Suppressor macrophage treated with lipopolysaccharide for 4 hours (primary cell): ENCODE measurements at regions not wholly inside any gene's neighbourhood (a gene's known extent, or its start where the extent isn't known, plus 50 kb on each side); places are given as distances from the start of the nearest gene placed in this dataset.

Experiments used
- DNase-seq: peaks from one replicate; pipeline ENCODE4 v3.0.0-alpha.2; 2020

DNA sequence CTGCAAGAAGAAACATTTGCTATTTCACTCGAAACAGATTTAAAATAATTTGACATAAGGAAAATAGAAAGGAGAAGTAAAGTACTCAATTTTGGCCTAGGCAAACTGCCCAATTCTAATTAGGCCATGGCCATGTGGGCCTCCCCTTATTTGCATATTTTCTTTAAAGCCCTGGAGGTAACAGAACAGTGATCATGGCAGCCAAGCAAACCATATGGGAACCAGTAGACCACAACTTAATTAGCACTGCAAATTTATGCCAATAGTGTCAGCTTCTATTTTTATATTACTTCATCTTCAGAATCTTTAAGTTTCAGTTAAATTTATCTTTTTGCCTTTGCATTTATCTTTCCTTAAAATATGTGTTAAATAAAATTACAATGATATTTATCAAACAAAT, 63.3 kb upstream of the THSD7A start:
- DNase-seq = no peak

DNA sequence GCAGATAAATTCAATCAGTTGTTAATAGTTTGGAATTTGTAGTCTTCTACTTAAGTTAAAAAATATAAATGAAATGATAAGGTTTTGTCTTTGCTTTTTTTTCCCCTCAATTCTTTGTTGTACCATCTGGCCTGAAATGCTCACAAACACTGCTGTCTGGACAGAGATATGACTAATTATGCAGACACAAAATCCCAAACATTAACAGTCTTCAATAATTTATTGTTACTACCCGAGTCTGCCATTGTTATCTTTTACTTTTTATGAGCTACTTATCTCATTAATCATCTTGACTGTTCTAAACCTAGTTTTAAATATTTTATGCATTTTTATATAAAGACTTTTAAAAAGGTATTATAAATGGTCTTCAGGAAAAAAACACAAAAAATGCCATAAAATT, 64.7 kb upstream of the THSD7A start:
- no peak for DNase-seq

DNA sequence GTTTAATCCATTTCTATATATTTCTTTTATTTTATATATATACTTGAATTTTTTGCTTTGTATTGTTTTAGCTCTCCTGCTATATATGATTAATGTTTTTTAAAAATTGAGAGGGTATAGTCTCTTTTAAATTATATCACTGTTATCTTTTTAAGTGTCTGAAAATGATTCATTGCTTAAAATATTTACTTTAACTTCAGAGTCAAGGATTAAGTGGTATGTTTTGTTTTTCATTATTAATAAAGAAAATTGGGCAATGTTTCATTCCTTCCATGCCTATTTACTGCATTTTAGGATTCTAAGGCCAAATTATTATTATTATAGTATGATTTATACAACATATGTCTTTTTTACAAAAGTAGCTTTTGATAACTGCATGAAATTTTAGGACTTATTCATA, 67.2 kb upstream of the THSD7A start:
- no peak for DNase-seq

DNA sequence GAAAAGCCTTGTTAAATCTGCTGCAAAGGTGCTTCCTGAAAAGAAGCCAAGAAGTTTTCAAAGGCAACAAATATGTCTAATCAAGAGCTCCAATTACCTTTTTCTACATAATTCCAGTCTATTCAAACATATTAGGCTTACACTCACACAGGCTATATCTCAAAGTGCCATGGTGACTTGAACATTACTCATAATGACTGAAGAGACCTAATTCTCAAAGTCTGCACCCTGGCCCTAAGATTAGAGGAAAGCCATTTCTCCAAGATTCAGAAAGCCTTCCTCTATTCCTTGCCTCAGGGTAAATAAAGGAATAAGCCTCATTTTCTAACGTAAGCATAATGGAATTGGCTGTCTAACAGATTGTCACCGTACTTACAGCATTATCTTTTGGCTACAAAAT, 78.3 kb upstream of the THSD7A start:
- DNase-seq = no peak

DNA sequence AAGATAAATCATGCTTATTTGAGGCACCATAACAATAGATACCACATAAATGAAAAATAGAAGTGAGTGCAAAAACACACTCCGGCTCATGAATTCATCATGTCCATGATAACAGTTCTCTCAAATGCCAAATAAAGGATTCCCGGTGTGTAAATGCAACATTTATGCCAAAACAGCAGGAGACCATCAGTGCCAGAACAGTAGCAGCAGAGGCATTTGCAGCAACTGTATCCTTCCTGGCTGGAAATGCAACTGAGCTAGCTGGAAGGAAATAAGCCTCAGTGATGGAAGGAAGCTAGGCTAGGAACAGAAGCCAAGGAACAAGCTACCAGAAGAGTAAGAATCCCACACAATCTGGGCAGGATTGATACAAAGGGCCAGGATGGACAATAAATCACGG, 79.9 kb upstream of the THSD7A start:
- DNase-seq = no peak

DNA sequence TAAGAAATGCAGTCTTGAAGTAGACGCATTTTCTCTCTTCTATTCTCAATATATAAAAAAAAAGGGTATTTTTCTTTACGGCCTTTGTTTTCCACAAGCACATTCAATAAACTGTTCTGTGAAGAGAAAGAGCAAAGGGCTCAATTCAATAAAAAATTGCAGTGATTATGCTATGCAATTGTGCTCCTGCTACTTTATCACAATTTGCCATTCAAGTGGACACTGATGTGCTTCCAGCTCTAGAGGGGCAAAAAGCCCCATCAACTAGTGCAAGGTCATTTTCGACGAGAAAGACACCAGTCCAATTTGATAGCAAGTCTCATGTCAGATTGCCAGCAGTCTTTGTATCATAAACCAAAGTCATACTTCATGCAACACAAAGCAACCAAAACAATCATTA, 82.6 kb upstream of the THSD7A start:
- DNase-seq = no peak

DNA sequence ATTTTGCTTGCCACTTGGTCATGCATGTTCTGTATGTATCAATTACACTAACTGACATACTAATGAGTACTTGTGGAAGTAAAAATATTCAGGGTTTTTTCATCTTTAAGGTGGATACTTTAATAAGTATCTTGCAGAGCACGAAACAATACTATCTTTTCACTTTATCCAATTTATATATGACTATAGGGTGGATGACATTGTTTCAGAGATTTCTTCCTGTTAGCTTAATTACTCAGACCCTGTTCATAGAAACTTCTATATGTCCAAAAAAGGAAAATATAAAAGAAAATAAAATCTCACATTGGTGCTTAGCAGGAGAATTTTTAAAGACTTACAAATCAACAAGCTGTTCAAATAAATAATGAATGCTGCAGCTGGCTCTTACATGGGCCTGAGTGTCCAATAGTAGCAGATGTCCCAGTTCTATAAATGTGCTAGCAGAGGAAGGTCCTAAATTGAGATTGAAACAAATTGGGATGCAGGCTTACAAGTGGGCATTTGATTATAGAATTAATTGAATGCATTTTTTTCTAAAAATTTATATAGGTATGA, 91.5 kb upstream of the THSD7A start:
- no peak for DNase-seq

DNA sequence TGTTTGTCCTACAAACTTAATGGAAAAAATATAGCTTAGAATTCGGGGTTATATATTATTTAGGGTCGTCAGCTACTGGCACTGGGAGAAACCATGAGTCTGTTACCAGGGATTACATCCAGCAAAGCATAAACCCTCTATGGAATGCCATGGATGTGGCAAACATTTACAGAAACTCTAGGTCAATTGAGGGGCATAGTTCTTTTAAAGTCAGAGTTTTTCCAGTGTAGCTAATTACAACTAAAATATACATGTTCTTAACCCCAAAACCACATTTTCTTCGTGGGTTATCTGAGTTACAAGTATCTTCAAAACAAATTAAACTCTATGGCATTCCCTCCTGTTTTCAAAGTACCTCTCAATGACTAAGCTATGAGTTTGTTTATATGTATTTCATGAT, 99.3 kb upstream of the THSD7A start:
- DNase-seq = no peak

DNA sequence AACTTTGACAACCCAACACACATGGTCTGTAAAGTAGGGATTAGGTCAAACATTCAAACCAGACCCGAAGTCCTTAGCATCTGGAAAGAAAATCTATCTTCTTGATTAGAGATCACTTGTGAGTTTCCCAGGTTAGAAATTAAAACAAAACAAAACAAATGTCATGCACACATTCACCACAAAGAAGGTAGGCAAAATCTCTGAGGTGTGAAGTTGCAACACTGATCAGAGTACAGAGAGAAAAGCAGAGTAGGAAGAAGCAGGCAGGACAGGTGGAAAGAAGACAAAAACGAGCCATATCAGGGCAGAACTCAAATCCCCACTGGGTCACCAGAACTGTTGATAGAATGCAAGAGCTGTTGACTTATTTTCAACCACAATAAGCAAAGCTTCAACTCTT, 102.8 kb upstream of the THSD7A start:
- no peak for DNase-seq

DNA sequence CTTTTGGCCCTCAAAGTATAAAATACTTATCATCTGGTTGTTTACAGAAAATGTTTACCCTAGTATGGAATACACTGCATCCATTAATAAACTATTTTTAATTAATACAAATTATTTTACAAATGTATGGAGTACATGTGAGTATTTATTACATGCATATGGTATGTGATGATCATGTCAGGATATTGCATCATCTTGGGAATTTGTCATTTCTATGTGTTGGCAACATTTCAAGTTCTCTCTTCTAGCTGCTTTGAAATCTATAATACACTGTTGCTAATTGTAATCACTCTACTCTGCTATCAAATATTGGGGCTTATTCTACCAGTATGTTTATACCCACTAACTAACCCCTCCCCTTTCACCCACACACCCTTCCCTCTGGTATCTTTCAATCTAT, 103.9 kb upstream of the THSD7A start:
- DNase-seq = no peak

DNA sequence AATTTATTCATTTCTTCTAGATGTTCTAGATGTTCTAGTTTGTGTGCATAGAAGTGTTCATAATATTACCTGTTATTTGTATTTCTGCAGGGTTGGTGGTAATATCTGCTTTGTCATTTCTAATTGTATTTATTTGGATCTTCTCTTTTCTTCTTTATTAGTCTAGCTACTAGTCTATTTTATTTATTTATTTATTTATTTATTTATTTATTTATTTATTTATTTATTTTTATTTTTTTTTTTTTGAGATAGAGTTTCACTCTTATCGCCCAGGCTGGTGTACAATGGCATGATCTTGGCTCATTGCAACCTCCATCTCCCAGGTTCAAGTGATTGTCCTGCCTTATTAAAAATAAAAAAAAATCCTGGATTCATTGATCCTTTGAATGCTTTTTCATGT, 114.8 kb upstream of the THSD7A start:
- DNase-seq = no peak

DNA sequence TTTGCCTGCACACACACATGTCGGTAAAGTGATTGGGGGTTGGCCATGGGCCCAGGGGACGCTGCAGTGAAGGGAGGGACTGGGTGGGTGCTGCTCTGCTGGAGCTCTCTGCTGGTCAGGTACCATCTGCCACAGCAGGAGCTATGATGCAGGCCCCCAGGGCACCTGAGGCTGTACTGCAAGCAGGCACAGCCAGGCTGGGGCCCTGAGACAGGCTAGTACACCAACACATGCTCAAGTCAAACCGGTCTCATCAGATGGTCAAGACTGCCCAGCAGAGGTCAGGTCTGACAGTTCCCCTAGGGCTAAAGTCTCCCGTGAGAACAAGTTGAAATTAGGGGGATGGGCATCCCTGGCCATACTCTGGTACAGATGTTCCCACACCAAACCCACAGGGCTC, 118.3 kb upstream of the THSD7A start:
- no peak for DNase-seq

DNA sequence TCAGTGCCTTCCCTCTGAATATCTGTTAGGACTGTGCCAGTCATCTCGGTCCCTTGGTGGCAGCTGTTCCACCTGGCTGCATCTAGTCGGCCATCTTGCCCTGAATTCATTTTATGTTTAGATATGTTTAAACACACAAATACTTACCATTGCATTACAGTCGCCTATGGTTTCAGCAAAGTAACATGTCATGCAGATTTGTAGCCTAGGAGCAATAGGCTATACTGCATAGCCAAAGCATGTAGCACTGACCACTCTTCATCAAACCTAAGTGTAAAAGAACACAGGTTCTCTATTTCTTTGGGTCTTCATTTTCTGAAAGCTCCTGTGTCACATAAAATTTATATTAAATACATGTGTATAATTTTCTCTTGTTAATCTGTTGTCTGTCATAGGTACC, 118.9 kb upstream of the THSD7A start:
- DNase-seq = no peak

DNA sequence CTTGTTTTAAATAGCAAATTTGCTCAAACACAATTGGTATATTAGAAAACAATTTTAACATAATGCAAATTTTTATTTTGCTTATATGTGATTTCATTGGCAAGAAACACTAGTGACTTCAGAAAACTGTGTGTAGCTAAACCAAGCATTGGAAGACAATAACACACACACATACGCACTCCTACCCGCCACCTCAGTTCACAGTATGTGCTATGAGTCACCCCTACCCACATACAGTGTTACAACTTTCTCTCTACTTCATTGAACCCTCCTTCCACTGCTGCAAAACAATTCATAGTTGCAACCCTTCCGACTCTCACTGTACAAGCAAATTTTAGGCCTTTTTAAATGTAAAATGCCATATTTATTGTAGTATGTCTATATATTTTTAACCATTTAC, 119.9 kb upstream of the THSD7A start:
- no peak for DNase-seq

DNA sequence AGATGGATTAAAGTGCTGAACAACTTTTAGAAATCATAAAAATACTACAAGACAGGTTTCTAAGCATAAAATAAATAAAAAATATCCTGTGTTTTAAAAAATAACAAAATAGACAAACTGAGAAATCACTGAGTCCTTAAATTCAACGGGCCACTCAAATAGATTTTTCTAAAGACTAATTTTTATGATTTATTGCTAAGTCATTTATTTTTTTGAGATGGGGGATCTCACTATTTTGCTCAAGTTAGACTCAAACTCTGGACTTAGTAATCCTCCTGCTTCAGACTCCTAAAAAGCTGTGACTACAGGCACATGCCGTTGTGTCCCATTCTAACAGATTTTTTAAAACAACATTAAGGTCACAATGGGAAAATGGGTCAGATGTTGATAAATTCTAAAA, 121.0 kb upstream of the THSD7A start:
- no peak for DNase-seq

DNA sequence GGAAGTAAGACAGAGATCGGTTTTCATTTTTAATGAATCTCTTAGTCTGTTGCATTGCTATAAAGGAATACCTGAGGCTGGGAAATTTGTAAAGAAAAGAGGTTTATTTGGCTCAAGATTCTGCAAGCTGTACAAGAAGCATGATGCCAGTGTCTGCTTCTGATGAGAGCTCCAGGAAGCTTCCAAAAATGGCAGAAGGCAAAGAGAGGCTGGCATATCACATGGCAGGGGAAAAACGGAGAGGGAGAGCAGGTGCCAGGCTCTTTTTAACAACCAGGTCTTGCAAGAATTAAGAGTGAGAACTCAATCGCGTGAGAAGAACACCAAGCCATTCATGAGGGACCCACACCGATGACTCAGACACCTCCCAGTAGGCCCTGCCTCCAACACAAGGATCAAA, 125.0 kb upstream of the THSD7A start:
- DNase-seq = no peak

DNA sequence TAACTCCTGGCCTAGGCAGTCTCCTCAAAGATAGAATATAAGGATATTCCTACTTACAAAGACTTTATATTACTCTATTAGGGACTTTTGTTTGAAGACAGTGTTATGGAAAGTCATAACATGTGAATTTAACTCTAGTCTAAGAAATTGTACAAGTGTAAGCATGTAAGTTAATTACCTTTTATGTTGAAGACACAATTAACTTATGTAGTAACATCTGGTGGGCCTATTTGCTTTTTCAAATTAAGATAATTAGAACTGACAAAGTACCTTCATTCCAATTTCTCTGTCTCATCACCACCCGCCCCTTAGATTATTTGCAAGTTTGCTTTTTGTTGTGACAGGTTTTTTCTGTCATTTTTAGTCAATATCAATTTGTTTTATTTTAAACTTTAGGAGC, 126.0 kb upstream of the THSD7A start:
- no peak for DNase-seq

DNA sequence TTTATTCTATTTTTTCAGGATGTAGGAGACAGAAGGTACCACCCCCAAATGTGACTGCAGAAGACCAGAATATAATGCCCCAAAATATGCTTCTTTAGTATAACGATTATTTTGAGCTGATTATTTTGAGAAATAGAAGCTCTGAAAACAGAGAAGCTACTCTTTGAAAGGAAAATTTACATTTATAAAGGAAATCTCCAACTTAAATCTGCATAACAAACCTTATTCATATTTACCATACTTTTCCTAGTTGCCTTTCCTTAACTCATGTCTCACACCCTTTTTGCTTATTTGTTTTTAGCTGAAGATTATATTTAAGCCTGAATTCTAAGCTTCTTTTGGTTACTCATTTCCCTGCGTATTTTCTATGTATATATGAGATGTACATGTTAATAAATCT, 127.1 kb upstream of the THSD7A start:
- no peak for DNase-seq

DNA sequence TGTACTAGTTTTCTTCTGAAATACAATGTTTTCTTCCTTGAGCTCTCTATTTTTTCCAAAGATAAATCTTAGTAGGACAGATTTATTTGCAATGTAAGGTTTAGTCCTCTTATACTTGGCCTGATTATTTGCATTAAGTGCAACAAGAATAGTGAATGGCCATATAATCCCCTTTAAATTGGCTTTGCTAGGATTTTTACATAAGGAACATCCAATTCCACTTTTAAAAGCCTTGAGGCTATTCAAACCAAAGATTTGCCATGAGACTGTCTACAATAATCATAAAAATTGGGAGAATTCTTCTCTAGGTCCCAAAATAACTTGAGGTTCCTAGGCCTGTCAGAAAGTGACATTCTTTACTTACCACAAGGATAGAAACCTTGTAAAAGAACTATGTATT, 128.6 kb upstream of the THSD7A start:
- no peak for DNase-seq

DNA sequence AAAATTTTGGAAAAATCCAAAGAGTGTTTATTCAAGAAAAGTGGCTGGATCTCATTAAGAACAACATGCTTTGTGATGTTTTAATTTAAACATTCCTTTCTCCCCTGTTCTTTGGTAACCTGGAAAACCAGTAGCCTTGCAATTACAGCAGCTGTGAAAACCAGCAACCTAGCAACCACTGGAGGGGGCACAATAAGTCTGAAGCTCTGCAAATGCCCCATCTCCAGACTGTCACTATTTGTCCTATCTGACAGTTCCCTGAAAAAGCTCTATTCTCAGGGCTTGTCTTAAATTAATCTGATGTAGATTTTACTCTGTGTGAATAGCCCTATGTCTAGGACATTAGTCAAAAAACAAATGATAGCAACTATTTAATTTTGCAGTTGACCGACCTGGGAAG, 137.6 kb upstream of the THSD7A start:
- no peak for DNase-seq

DNA sequence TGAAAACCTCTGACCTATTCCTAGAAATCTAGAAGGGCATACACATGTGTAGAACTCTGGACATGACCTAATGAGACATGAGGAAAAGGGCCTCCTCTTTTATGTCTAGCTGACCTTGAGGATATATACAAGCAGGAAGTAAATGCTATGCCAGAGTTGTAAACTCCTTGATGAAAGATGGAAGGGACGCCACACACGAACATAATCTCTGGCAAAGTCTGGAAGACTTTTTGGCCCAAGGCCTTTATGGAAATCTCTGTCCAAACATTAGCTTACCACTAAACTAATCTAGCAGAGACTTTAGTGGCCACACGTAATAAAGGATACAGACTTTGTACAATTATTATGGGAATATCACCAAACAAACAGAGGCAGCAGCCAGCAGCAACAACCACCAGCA, 138.1 kb upstream of the THSD7A start:
- no peak for DNase-seq

DNA sequence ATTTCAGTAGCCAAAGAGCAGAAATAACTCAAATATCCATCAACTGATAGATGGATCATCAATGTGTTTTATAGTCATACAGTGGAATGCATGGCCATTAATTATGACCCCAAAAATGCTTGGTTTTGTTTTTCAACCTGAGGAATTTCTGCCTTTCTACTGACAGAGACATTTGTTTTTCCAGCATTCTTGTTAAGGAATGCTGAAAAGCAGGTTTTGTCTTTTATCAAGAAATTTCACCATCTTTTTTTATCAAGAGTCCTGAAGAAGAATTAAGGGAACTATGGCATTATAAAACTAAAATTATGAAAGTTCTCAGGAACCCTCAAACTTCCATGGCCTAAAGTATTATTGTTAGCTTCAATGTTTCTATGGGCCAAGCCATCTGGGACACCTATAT, 153.4 kb upstream of the THSD7A start:
- DNase-seq = no peak

DNA sequence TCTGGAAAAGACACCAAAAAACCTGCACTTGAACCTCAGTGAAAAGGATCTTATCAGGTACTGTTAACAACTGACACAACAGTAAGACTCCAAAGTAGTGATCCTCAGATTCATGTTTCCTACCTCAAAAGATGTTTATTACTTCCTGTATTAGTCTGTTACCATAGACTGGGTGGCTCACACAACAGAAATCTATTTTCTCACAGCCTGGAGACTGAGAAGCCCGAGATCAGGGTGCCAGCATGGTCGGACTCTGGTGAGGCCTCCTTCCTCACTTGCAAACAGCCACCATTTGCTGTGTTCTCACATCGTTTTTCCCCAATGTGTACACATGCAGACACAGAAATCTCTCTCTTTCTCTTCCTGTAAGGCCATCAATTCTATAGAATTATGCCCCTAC, 154.0 kb upstream of the THSD7A start:
- no peak for DNase-seq

DNA sequence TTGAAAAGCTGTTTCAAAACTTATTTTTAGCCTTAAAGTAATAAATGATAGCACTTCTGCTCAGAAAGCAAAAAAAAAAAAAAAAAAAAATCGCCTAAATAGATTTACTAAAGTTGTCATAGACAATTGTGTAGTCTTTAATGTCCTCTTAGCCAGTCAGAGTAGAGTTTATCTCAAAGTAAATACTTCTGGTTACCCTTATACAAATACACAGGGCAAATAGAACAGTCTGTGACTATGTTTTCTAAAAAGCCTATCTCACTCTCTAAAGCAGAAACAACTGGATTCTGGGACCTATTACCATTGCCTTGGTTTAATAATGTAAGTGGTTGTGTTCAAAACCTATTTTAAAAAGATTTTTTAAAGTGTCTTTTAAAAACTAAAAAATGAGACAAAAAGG, 156.2 kb upstream of the THSD7A start:
- no peak for DNase-seq

DNA sequence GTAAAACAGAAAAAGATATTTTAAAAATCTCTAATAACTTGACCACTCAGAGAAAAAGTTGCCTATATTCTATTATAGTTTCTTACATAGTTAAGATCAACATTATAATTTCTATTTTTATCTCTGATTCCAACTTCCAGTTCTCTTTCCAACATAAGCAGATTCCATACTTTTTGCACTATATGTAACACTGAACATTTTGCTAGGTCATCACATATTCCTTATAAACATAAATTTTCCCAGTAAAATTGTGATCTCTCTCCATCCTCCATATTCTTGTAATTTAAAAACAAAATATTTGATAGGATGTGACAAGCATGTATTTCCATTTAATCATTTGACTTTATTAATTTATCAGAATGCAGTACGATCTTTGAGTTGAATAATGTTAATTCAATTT, 170.4 kb upstream of the THSD7A start:
- no peak for DNase-seq

DNA sequence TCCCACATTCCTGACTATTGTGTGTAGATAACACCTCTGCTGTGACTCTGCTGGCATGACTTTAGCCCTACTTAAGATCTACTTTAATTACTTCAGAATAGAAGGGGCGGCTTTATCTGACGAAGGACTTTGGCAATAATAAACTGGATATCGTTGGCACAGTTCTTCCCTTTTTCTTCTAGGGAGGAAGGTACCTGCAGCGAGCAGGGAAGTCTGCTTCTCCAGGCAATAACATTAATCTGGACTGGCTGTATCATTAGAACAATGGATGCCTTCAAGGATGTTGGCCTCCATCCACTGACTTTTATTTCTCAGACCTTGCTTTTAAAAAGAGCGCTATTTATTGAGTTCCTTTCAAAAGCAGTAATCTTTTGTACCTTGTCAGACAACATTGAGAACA, 172.6 kb upstream of the THSD7A start:
- no peak for DNase-seq
